ENCODE measurements at regions not wholly inside any gene's neighbourhood (a gene's known extent, or its start where the extent isn't known, plus 50 kb on each side); places are given as distances from the start of the nearest gene placed in this dataset.

DNA sequence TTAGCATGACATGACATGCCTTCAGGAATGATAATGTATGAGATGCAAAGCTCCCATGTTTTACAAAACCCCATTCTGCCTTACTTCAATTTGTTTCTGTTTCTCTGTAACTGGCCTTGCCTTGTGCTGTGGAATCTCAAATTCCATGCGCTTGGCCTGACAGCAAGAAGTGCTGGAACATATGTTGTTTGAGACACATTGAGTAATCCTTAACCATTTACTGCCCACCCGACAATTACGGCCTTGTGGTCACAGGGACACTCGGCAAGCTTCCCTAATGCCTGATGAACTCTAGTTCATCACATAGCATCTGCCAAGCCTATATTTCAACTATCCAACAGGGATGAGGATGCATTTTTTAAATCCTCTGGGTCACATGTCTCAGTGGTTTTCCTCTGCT lies 226.4 kb upstream of the CASK start:
- no peak for DNase-seq

DNA sequence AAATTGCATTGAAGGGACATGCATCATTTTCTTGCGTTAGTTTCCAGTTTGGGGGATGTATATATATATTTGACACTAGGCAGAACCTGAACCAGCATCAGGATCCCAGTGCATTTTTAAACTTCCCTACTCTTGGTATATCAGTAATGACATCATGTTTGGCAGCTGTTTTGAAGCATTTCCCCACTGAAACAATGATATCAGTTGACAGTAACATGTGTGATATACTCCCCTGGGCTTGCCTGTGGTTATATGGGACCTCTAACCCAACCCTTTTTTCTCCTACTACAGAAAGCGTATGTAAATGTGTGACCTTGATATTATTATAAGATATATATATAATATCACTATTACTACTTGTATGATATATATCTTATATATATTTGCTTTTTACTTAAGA lies 225.9 kb upstream of the CASK start:
- no peak for DNase-seq

DNA sequence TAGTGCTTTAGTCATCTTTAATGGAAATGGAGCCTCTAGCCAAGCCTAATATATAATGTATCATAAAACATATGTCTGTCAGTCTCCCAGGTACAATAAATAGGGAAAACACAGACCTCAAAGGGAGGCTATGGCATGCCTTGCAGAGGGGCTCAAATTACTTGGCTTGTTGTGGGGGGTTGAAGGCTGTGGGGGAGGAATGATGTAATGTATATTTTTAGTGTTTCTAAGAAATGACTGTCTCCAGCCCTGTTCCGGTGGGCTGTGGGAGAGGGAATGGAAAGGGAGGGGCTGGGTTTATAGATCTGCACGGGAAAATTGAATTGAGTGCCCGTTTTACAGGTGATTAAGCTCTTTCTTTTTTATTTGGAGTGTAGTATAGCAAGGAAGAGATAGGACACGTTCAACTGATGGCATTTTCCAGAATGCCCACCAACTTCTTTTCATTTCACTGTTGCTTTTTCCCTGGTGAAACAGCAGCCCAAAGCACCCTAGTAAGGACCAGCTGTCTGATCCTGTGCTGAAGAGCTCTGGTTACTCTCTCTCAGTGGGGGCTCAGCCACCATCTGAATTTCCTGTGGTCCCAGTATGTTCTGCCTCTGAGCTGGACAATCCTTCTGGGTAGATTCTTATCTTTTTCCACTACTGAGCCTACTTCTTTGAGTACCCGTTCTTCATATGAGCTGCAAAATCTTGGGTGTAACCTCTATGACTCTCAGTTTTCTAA lies 220.7 kb upstream of the CASK start:
- no peak for DNase-seq

DNA sequence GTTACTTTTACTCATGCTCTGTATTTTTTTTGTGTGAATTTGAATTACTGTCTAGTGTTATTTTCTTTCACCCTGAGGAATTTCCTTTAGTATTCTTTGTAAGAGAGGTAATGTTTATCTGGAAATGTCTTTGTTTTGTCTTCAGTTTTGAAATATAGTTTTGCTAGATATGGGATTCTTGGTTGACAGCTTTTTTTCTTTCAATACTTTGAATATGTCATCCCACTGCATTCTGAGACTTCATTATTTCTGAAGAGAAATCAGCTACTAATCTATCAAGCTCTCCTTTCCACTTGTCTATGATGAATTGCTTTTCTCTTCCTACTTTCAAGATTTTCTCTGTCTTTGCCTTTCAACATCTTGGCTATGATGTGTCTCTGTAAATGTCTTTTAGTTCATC lies 217.0 kb upstream of the CASK start:
- DNase-seq, result no peak

DNA sequence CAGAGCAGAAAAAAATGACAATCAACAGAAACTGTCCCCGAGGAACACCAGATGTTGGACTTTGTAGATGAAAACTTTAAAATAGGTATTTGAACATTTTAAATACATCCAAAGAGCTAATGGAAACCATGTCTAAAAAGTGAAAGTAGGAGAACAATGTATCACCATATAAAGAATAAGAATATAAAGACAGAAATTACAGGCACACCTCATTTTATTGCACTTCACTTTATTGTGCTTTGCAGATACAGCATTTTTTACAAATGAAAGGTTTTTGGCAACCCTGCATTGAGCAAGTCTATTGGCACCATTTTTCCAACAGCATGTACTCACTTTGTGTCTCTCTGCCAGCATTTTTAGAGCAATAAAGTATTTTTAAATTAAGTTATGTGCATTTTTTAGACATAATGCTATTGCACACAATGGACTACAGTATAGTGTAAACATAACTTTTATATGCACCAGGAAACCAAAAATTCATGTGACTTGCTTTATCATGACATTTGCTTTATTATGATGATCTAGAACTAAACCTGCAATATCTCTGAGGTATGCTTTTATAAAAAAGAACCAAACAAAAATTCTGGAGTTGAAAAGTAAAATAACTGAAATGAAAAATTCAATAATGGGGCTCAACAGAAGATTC lies 212.4 kb upstream of the CASK start:
- DNase-seq, result no peak

DNA sequence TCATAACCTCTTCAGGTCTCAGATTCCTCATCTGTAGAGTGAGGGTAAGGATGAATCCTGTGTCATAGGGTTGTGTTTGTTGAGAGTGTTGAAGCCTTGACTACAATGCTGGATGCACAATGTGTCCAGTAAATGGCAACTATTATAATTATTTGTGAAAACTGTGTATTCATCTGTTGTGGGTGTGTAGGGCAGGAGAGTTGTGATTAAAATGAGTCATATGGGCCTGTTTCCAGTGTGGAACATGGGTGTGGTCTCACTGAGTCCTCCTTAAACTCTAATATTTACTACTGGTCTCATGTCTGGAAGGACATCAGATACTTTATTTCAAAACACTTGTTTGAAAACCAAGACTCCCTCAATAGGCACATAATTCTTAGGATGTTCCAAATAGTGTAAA lies 208.5 kb upstream of the CASK start:
- no peak for DNase-seq

DNA sequence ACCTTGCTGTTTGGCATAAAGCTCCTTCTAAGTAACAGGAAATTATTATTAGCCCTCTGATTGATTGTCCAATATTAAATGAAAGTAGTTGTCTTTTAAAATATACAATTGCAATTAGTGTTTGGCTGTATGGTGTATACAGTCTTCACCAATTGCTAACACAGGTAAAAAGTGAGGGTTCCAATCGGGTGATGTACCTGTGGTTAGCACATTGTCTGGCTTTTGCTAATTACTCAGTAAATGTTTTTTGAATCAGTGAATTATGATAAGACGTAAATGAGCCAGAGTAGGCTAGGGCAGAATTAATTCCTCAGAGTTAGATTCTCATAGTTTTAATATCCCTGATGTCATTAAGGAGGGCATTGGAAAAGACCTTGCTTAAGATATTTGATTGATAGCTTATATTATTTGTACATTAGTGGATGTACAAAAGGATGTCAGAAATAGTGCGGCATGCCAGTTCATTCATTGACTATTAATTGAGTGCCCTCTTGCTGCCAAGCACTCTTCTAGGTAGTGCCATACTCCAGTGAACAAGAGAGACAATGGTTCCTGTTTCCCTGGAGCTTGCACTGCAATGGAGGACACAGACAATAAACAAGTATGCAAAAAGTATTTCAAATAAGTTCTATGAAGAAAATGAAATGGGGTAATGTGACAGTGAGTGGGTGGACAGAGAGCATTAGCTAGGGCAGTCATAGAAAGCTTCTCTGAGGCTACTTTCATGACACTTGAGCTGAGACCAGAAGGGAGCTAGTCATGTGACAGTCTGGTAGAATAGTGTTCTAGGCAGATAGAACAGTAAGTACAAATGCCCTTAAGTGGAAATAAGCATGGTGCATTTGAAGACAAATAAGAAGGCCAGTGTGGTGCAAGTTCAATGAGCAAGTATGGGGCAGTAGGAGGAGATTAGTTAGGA lies 205.9 kb upstream of the CASK start:
- no peak for DNase-seq

DNA sequence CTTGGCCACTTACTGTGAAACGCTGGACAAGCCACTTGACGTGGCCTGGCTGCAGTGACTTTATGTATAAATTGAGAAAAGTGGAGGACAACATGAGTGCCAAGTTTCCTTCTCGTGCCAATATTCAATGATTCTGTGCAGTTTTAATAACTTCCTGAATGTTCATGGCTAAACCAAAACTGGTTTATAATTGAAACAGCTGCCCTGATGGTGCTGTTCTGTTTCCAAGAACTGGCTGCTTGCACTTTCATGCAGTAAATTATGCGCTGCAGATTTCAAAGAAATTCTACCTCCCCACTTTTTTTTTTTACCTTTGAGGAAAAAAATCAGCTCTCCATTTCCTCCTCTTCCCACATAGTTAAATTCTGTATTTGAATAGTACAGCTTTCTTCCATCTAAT lies 205.2 kb upstream of the CASK start:
- no peak for DNase-seq

DNA sequence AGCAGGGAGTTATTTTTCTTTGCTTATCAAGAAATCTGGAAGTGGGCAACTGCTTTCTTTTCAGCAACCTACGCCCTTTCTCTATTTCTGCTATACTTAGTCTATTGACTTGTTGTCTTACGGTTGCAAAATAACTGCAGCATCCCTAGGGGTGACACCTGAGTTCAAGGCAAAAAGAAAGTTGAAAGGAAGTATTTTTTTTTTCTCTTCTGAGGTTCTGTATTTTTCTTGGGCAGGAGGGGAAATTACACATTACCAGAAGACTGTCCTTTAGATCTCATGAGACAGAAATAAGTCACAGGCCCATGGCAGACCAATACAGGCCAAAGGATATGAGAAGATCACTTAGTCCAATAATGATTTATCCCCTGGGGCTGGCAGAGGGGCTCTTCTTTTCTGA lies 204.7 kb upstream of the CASK start:
- no peak for DNase-seq

DNA sequence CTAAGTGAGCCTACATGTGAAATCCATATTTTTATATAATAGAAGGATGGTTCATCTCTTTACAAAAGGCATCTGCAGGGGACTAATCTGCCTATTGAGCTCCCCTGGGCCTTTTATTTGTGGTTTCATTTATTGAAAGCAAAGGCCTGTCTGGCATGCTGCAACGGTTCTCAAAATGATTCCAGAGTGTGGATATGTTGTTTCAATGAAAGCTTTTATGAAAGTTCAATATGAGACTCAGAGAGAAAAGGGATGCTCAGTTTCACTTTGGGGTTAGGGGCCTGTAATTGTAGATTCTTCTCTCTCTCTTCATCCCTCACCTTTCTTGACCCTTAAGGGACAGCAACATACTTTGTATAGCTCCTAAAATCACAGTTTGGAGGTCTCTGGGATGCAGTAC lies 204.2 kb upstream of the CASK start:
- DNase-seq, result no peak

DNA sequence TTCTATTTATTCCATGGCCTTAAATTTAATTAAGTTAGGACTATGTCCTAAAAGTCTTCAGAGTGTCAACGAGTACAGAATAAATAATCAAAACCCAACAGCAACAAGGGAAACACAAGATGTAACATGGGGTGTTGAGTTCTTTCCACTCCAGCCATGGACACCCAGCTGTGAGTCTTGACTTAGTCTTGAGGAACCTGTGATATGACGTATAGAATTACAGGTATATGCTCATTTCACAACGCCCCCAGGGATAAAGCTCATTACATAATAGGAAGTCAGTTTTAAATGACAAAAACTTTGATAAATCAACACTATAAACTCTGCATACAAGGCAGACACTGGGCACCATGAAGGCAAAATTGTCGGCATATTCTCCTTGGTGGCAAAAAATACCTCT lies 200.0 kb upstream of the CASK start:
- DNase-seq, result no peak

DNA sequence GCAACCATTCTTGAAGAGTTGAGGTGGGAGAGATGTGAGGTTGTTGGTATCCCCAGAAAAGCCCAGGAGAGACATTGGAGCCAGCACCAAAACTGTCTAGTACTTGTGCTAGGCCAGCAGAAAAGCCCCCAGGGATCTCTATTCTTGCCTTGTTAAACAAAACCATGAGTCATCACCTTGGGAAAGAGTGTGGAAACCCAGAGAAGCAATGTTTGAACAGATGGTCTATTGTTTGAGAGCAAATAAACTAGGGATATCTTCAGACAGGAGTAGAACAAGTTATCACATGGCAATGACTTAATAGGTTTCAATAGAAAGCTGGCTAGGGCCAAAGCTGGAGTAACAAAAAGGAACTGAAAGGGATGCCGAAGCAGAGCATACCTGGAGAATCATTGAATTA lies 195.7 kb upstream of the CASK start:
- DNase-seq, result peak; percentile 51

DNA sequence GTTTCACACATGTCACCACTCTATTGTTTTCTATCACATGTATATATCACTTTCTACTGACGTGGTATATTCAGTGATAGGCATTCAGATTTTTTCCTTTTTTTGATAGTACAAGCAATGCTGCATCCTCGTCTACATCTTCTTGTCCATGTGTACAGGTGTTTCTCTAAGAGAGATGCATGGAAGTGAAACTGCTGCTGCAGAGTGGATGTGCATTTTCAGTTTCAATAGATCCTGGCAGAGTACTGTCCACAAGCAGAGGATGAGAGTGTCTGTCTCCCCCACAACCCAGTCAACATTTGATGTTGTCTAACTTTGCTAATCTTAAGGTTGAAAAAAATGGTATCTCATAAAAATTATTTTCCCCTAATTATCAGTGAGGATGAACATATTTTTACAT lies 194.0 kb upstream of the CASK start:
- DNase-seq, result no peak

DNA sequence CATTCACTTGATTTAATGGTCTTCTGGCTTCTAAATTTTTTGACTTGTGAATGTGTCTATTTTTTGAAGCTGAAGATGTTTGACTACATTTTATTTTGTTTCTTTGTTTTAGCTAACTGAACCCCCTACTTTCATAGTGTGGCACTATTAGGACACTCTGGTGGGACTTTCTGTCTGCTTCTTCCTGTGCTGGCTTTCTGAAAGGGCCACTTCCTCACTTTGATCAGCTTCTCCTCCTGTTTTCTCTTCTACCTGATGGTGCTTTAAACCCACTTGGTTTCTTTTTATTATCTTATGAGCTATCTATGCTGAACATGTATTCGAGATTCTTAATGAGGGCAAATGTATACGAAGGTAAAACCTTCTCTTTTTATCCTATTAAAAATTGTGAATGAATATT lies 186.1 kb upstream of the CASK start:
- DNase-seq, result no peak

DNA sequence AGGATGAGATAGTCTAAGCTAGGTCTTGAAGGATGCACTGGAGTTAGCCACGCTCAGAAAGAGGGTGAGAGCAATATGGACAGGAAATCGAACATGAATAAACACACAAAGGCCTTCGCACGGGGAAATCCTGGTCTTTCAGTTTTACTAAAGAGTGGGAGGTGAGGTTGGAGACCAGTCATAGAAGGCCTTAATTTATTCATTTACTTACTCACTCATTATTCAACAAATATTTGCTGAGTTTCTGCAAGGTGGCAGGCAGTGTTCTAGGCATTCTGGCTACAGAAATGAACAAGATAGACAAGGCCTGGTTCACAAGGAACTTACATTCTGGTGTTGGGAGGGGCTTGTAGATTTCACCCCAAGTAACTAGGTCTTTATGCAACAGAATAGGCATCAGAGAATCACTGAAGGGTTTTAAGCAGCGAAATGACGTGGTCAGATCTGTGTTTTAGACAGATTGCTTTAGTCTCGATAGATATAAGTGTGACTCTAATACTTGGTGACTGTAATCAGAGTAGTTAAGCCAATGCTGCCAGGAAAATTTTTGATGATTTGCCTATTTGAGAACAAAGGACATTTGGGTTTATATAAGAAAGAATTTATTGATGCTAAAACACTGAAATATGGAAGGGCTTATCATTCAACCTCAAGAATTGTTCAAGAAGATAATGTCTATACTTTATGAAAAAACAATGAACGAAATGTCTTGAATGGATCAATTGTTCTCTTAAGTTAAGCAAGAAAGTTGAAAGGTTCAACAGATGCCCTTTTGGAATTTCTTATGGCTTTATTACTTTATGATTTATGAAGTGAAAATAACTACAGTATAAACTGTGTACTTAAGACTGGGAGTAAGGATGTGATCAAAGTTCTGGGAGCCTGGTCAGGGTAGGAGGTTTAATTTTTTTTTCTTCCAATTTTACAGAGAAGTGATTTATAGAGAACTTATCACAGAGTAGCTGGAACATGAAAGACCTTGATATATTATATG lies 184.4 kb upstream of the CASK start:
- DNase-seq, result no peak

DNA sequence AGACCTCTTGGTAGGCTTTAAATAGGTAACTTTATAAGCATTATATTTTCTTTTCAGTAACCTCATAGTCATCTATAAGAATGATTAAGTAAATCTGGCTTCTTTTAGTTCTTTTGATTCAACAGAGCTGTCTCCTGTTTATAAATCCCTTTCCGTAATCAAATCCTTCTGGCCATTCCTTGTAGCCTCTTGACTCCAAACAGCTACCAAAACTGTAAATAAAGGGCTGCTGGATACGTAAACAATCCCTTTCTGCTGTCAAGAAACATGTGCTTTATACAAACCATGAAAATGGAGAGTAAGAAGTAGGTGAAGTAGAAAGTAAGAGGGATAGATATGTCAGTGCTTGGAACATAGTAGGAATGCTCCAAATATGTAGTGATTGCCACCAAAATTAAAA lies 183.2 kb upstream of the CASK start:
- DNase-seq, result no peak

DNA sequence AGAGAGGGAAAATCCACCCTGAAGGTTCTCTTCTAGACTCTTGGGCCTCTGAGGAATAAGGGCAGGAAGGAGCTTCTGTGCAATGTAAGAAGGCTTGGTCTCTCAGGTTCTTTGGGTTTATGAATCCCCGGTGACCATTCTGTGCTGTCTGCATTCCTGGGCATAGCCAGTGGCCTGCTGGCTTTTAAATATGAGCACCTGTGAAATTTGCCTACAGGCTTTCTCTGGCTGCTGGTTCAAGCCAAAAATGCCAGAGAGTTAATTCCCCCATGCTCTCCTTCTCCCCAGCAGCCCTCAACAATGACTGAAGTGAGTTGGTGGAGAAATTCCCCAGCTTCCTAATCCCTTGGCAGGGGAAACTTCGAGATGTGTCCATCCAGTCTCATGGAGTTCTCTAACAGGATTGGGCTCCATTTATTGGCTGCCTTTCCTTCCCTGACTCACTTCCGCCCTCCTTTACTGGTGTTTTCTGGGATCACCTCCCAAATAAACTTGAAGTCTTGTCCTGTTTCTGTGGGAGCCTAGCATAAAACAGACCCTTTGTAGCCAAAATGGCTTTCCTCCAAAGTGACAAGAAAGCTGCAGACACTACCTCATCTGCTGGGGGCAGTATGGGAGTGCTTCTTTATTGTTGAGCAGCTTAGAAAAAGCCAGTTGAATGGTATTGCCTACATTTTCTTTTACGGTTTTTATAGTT lies 179.4 kb upstream of the CASK start:
- DNase-seq, result no peak

DNA sequence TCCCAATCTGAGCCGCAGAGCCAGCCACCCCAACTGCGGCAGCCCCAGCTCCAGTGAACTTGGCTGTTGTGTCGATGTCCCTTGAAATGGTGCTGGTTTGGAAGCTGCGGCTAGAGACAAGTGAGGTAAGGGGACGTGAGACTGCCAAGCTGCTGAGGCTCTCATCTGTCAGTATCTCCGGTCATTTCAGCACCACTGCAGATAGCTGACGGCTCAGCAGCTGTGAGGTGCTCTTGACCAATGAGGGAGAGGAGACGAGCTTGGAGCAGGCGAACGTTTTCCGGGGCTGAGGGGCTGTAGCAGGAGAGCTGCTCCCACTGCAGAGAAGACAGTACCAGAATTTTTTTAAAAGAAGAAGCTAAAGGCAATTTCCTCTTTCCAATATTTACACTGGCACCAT lies 175.5 kb upstream of the CASK start:
- no peak for DNase-seq

DNA sequence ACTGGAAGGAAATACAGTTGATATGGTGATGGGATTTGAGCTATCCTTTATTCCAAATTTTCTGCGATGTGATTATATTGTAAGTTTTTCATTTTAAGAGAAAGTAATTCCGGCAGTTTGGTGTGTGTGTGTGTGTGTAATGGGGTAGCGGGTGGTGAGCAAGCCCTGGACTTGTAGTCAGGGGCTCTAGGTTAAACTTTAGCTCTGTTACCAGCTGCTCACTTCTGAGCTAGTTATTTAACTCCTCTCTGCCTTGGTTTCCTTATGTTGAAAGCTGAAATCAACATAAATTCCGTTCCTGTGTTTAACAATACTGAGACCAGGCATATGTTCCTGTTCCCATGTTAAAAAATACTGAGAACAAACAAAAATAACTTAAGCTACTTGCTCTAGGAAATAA lies 174.1 kb upstream of the CASK start:
- DNase-seq, result no peak

DNA sequence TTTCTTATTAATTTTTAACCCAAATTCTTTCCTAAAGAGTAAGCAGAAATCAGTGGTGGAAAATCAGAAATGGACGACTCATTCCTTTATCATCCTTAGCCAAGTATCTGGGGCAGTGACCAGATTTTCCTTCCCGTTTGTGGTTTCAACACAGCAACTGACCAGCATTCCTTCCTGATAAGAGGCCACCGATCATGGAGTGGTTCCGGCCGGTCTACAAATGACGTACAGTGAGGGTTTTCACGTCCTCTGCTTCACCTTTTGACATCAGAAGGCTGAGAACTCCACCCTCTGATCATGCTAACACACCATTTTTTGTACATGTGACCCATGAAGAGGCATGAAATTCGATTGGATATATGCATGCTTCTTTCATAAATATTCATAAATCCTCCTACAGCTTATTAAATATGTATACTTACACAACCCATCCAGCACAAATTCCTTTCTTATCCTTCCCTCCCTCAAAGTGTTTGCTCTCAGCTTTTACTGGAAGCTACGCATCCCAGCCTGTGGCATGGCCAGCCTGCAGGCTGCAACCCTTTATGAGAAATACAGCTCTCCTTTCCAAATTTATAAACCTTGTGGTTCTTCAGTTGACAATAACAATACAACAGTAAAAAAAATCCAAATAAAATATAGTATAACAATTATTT lies 173.0 kb upstream of the CASK start:
- DNase-seq, result no peak

DNA sequence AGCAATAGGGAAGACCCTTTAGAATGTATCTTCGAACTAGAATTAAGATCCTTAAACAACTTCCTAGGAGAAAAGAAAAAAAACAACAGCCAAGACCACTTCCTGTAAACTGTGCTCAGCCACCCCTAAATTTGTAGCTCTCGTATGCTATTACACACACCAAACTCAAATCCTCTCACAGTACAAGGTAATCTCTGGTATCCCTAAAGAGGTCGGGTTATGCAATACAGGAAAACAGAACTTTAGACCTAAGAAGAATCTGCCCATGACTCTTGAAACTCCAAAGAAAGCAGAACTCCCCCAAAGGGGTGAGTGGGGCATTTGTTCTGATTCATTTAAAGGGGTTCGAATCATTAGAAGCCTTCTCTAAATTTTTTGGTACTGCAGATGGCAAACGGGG lies 170.9 kb upstream of the CASK start:
- no peak for DNase-seq

DNA sequence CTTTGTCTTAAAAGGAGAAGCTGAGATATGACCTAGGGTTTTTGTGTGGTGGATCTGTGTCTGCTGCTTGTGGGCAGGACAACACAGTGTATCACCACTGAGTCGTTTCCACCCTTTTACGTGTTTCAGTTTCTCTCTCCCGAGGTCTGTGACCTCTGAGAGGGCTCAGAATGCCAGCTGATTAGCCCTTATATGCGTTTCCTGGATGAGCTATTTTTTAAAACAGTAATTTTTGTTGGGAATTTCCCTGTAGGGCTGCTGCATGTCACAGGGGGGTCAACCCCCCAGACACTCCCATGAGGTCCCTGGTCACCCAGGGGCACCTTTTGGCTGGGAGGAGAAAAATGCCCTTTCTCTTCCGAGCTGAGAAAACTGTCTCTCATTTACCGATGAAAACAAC lies 170.4 kb upstream of the CASK start:
- DNase-seq, result no peak
